GM18868 (cell line): ENCODE measurements at regions not wholly inside any gene's neighbourhood (a gene's known extent, or its start where the extent isn't known, plus 50 kb on each side); places are given as distances from the start of the nearest gene placed in this dataset.
"Not testable (repeated sequence)": the region's sequence is repeated elsewhere in the genome, so short reads cannot be mapped to it uniquely, and the experiment has no call there.

Experiments used
- ATAC-seq: cut with Tn5 transposase; IDR thresholded peaks from one replicate; pipeline ENCODE4 v1.9.1; 2021; ENCODE audit warnings: mild to moderate bottlenecking, moderate library complexity; ENCODE audit not compliant: unreplicated experiment

- no peak for ATAC-seq
Observed at GRCh38 chr5:10921160-10921559, 160.1 kb upstream of the DAP start.

- ATAC-seq, result no peak
Observed at GRCh38 chr5:10920400-10920799, 159.4 kb upstream of the DAP start.

DNA sequence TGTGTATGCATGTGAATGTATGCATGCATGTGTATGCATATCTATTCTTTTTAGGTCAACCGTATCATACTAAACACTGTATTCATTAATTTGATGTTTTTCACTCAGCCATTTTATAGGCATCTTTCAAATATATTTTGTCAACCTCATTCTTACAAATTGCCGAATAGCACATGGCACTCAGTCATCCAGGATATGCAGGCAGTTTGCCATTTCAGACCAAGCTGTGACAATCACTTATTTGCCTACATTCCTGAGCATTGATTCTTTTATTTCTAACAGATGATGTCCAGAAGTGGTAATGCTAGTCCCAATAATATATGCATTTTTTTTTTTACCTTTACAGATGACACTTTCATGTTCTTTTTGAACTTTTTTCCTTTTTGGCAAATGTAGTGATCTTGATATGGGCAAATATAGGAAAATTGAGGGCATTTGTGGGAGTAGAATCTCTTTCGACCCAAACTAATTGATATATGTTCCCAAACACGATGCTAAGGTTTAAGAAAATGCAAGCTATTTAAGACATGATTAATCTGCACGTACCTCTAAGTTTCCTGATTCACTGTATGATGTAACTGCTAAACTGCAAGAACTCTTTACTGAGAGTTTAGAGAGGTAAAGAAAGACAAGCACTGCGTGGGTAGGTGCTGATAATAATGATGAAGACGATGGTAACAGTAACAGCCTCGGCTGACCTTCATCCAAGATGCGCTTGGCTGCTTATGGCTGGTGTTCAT lies 153.9 kb upstream of the DAP start:
- ATAC-seq, result no peak

- ATAC-seq, result no peak
Observed at GRCh38 chr5:10913841-10914240, 152.8 kb upstream of the DAP start.

DNA sequence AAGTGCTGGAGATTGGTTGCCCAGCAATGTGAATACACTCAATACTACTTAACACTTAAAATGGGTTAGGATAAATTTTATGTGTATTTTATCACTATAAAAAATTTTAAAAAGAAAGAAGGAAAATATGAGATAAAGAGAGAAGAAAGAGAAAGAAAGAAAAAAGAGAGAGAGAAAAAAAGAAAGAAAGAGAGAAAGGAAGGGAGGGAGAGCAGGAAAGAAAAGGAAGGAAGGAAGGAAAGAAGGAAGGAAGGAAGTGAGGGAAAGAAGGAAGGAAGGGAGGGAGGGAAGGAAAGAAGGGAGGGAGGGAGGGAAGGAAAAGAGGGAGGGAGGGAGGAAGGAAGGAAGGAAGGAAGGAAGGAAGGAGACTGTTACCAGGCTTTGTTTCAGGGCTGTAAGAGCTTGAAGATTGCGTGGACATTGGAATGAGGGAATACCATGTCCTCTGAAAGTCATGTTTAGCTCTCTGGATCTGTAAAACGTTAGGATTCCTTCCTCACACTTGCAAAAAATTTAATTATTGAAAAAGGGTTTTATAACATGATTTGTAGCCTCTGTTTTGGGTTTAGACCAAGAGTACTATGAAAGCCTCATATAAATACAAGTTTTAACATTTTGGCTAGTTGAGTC lies 152.3 kb upstream of the DAP start:
- no peak for ATAC-seq

- no peak for ATAC-seq
Observed at GRCh38 chr5:10912435-10912834, 151.4 kb upstream of the DAP start.

GRCh38 chr5:10910261-10910660 lies 149.2 kb upstream of the DAP start:
- ATAC-seq, result no peak

- ATAC-seq, result no peak
Observed at GRCh38 chr5:10904862-10905432, 143.9 kb upstream of the DAP start.

- no peak for ATAC-seq
Observed at GRCh38 chr5:10903786-10904560, 142.9 kb upstream of the DAP start.

GRCh38 chr5:10902145-10902544 lies 141.1 kb upstream of the DAP start:
- ATAC-seq, result no peak

GRCh38 chr5:10898514-10898913 lies 137.5 kb upstream of the DAP start:
- ATAC-seq, result no peak

GRCh38 chr5:10896016-10896415 lies 135.0 kb upstream of the DAP start:
- ATAC-seq, result no peak

DNA sequence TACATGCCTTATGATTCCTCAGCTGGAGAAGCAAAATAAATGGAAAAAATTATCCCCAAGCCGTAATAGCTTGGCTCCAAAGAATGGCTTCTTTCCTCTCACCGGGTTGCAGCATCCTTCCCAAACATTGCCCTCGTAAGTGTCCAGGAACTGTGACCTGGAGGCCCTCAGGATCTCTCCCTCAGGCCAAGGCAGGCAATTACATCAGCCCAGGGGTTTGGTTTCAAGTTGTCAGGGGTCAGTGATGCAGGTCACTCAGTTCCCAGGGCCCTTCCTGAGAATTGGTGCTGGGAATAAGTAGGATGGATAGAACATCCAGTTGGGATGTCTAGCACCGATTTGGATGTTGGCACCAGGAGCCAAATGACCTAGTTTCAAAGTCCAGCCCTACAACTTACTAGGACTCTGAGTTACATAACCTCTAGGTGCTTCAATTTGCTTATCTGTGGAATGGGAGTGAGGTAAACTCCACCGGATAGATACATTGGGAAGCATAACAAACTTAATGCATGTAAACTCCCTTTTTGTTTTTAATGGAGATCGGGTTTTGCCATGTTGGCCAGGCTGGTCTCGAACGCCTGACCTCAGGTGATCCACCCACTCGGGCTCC lies 133.5 kb upstream of the DAP start:
- no peak for ATAC-seq

DNA sequence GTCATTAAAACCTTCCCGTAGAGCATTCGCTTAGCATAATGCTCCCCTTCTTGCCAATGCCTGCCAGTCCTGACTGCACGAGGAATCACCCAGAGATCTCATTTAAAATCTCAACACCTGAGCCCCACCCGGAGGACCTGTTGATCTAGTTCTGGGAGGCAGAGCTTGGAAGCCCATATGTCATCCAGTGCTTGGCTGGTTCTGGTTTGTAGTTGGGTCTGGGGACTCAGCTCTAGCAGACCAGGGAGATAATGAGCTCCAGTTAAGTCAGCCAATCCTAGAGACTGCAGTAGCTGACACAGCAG lies 131.8 kb upstream of the DAP start:
- ATAC-seq, result no peak

- ATAC-seq, result no peak
Observed at GRCh38 chr5:10892147-10892910, 131.3 kb upstream of the DAP start.

GRCh38 chr5:10891193-10891592 lies 130.2 kb upstream of the DAP start:
- no peak for ATAC-seq

DNA sequence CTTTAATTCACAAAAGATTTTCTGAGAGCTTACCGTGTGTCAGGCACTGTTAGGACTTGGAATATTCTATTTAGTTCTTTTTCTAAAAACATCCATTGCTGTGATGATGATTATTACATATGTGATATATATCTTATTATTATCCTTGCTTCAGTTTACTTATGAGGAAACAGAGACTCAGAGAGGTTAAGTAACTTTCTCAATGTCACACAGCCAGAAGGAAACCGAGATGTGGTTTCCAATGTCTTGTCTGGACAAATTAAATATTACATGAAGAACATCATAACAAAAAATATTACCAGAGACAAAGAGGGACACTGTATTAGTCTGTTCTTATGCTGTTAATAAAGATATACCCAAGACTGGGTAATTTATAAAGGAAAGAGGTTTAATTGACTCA lies 125.5 kb upstream of the DAP start:
- no peak for ATAC-seq

- no peak for ATAC-seq
Observed at GRCh38 chr5:10885026-10885425, 124.0 kb upstream of the DAP start.

- ATAC-seq, result not testable (repeated sequence)
Observed at GRCh38 chr5:10883945-10884344, 122.9 kb upstream of the DAP start.

DNA sequence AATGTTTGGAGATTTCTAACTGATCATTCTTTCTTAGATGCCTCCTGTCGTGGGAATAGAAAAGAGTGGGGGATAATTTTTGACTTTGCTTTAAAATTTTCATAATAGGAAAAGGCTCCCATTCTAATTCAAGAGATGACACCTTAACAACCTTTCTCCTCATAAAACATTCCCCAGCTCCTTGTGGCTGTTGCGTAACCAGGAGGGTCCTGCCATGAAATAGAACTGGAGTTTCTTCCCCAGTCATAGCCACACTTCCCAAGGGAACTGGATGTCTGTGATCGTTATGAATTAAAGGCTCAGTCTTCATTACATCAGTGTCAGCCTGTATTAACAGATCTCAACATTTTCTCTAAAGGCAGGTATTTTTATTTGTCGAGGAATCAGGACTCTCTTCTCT lies 119.9 kb upstream of the DAP start:
- no peak for ATAC-seq

DNA sequence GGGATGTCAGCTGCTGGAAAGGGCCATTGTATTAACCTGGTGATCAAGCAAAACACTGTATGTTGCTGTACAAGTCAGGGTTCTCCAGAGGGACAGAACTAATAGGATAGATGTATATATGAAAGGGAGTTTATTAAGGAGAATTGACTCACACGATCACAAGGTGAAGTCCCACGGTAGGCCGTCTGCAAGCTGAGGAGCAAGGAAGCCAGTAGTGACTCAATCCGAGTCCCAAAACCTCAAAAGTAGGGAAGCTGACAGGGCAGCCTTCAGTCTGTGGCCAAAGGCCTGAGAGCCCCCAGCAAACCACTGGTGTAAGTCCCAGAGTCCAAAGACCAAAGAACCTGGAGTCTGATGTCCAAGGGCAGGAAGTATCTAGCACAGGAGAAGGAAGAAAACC lies 116.0 kb upstream of the DAP start:
- ATAC-seq, result not testable (repeated sequence)
